ENCODE measurements at regions not wholly inside any gene's neighbourhood (a gene's known extent, or its start where the extent isn't known, plus 50 kb on each side); places are given as distances from the start of the nearest gene placed in this dataset.

DNA sequence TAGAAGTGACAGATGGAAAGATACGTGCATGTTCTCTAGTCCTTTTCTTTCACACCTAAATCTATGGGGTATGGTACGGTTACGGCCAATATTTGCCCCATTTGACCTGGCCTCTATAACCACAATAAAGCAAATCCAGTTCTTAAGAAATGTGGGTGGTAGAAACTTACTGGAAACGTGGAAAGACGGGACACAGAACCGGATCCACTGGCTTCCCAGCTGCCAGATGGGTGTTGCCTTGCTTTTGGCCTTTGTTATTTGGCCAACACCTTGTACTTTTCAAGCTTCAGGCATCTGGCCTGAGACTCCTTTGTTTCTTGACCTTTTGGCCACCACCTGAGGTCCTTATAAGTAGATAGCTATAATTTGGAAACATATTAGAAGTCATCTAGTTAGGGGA is 635.9 kb downstream of the SLC4A3 start:
- peaks cover 3% of the 10 kb centered on the region for H3K4me1 Mint-ChIP-seq (ENCODE audit: unreplicated experiment)
- no peak overlapping the region for H3K4me3 Mint-ChIP-seq
- no peaks in the 10 kb centered on the region for H3K36me3 Mint-ChIP-seq
- H3K9me3 Mint-ChIP-seq: no peaks in the 10 kb centered on the region
- TF ChIP-seq, protein P1, sequence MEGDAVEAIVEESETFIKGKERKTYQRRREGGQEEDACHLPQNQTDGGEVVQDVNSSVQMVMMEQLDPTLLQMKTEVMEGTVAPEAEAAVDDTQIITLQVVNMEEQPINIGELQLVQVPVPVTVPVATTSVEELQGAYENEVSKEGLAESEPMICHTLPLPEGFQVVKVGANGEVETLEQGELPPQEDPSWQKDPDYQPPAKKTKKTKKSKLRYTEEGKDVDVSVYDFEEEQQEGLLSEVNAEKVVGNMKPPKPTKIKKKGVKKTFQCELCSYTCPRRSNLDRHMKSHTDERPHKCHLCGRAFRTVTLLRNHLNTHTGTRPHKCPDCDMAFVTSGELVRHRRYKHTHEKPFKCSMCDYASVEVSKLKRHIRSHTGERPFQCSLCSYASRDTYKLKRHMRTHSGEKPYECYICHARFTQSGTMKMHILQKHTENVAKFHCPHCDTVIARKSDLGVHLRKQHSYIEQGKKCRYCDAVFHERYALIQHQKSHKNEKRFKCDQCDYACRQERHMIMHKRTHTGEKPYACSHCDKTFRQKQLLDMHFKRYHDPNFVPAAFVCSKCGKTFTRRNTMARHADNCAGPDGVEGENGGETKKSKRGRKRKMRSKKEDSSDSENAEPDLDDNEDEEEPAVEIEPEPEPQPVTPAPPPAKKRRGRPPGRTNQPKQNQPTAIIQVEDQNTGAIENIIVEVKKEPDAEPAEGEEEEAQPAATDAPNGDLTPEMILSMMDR (conservative IDR thresholded peaks at IDR 0.05): no peak
- peaks cover 2% of the 10 kb centered on the region for H3K27me3 Mint-ChIP-seq
- DNase-seq (ENCODE audit: extremely low spot score, unreplicated experiment): no peak
- H3K27ac Mint-ChIP-seq: no peak overlapping the region

DNA sequence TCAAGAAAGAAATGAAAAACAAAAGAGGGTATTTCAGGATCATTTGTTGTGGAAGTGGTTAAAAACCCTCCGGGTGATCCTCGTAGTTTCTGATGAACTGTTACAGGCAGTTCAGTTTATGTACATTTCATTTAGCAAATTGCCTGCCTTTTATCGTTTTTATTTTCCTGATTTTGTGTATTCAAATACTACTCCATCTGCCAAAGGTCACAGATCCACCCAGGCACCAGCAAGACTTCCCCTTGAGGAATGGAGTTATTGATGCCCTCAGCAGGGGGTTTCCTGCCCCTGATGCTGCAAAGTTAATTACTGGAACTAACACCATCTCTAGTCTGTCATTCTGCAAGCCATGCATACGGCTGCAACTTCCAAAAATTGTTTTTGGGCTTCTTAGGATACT is 641.9 kb downstream of the SLC4A3 start:
- Mint-ChIP-seq H3K4me3 (peak overlapping the region; percentile 32), H3K27ac (peak overlapping the region; percentile 10), H3K4me1 (ENCODE audit: unreplicated experiment) (peaks cover 15% of the 10 kb centered on the region), H3K27me3 (peaks cover 2% of the 10 kb centered on the region), H3K36me3 (no peaks in the 10 kb centered on the region), H3K9me3 (no peaks in the 10 kb centered on the region)
- TF ChIP-seq, protein P1 (conservative IDR thresholded peaks at IDR 0.05): no peak
- no peak for DNase-seq (ENCODE audit: extremely low spot score, unreplicated experiment)

DNA sequence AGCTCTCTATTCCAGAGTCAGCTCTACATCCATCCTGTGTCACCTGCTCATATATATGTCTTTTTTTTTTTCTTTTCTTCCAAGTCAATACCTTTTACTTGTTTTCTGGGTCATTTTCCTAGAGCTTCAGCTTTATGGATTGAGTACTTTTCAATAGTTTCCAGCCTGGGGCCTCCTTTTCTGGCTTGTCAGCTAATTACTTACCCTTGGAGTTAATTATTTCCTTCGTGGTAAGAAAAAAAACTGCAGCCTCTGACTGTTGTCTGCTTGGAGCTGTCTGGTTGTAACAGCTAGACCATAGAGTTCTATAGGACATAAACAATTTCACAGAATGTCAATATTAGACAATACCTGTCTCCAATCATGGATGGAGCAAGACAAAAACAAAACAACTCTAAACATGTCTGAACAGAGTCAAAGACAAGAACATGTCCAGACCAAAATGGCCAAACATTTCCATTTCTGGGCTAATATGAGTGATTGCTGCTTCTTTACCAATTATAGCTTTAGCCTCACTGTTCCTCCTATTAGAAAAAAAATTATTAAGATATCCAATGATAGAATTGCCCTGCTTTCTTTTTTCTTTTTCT is 643.1 kb downstream of the SLC4A3 start:
- DNase-seq (ENCODE audit: extremely low spot score, unreplicated experiment): no peak
- Mint-ChIP-seq H3K36me3 (no peaks in the 10 kb centered on the region), H3K4me1 (ENCODE audit: unreplicated experiment) (peaks cover 15% of the 10 kb centered on the region), H3K4me3 (peak overlapping the region; percentile 39), H3K27me3 (no peaks in the 10 kb centered on the region), H3K27ac (no peak overlapping the region), H3K9me3 (no peaks in the 10 kb centered on the region)
- TF ChIP-seq, protein P1 (conservative IDR thresholded peaks at IDR 0.05): no peak

DNA sequence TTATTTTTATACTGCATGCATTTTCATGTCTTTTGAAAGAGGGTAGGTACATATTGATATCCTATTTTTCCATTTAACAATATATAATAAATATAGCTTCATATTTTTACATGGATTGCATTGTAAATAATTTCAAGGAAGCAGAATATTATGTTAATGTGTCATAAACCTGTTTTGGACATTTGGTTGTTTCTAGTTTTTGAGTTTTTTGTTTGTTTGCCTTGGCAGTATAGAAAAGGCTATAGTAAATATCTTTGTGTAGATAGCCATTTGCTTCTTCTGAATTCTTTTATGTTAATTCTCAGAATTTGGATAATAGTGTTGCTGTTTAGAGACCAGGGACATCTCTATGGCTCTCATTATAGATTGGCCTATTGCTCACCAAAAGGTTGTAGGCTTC is 645.2 kb downstream of the SLC4A3 start:
- peaks cover 5% of the 10 kb centered on the region for H3K9me3 Mint-ChIP-seq
- no peak overlapping the region for H3K4me3 Mint-ChIP-seq
- TF ChIP-seq, protein P1 (conservative IDR thresholded peaks at IDR 0.05): no peak
- DNase-seq (ENCODE audit: extremely low spot score, unreplicated experiment): no peak
- H3K27ac Mint-ChIP-seq: no peak overlapping the region
- no peaks in the 10 kb centered on the region for H3K27me3 Mint-ChIP-seq
- H3K36me3 Mint-ChIP-seq: no peaks in the 10 kb centered on the region
- peaks cover 15% of the 10 kb centered on the region for H3K4me1 Mint-ChIP-seq (ENCODE audit: unreplicated experiment)

DNA sequence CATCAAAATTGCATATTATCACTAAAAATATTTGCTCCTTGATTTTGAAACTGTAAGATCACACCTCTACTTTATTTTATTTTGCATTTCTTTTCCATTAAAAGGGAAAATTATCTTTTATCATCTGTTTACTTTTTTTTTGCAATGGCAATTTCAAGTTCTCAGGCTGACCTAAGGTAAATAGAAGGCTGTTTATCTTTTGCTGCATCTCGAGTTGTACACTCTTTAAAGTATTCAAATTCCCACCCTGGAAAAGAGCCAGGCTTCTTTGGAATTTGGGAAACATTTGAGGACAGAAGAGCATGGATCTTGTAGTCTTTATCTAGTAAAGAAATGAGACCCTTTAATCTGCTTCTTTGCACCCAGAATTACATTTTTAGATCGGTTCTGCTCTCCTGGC is 645.7 kb downstream of the SLC4A3 start:
- no peaks in the 10 kb centered on the region for H3K27me3 Mint-ChIP-seq
- no peaks in the 10 kb centered on the region for H3K36me3 Mint-ChIP-seq
- H3K4me1 Mint-ChIP-seq (ENCODE audit: unreplicated experiment): peaks cover 15% of the 10 kb centered on the region
- H3K27ac Mint-ChIP-seq: no peak overlapping the region
- H3K4me3 Mint-ChIP-seq: no peak overlapping the region
- H3K9me3 Mint-ChIP-seq: peaks cover 5% of the 10 kb centered on the region
- TF ChIP-seq, protein P1 (conservative IDR thresholded peaks at IDR 0.05): no peak
- DNase-seq (ENCODE audit: extremely low spot score, unreplicated experiment): no peak

DNA sequence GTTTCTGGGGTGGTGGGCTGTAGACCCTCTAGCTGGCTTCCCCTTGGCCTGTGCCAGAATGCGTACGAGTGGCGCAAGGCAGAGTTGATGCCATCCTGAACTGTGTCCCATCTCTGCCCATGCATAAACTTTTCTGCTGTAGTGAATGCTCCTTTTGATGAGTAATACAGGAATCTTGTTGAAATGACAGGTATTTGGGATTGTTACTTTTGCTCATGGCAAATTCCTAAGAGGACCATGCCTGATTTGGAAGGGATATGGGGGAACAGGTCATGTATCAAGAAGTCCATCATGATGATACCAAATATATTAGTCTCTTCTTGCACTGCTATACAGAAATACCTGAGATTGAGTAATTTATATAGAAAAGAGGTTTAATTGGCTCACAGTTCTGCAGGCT is 648.0 kb downstream of the SLC4A3 start:
- H3K36me3 Mint-ChIP-seq: no peaks in the 10 kb centered on the region
- H3K27me3 Mint-ChIP-seq: no peaks in the 10 kb centered on the region
- peaks cover 2% of the 10 kb centered on the region for H3K4me1 Mint-ChIP-seq (ENCODE audit: unreplicated experiment)
- TF ChIP-seq, protein P1 (conservative IDR thresholded peaks at IDR 0.05): no peak
- peaks cover 5% of the 10 kb centered on the region for H3K9me3 Mint-ChIP-seq
- H3K27ac Mint-ChIP-seq: no peak overlapping the region
- H3K4me3 Mint-ChIP-seq: no peak overlapping the region
- DNase-seq (ENCODE audit: extremely low spot score, unreplicated experiment): no peak
